Caco-2 (cell line): ENCODE measurements at regions not wholly inside any gene's neighbourhood (a gene's known extent, or its start where the extent isn't known, plus 50 kb on each side); places are given as distances from the start of the nearest gene placed in this dataset.
"Not testable (repeated sequence)": the region's sequence is repeated elsewhere in the genome, so short reads cannot be mapped to it uniquely, and the experiment has no call there.

ENCODE experiments used
- BruUV-seq: library from RNA; stranded (reverse); fragments of 400-500 nt; replicated peaks from 2 replicates; lab custom pipeline; 2021; lab: Mats Ljungman, UMichigan
- CTCF ChIA-PET: fragments of 300-600 bp; sonication (Branson Sonifier 250); formaldehyde crosslinking; loops from one replicate; lab custom pipeline; 2022; ENCODE audit warnings: antibody characterized with exemption; lab: Charles Lee
- POLR2A ChIA-PET: fragments of 300-600 bp; sonication (Branson Sonifier 250); formaldehyde crosslinking; loops from one replicate; lab custom pipeline; 2022; ENCODE audit warnings: antibody characterized with exemption; lab: Charles Lee
- DNase-seq, 2 experiments: peaks; one replicate each; pipeline versions ENCODE4 v3.0.0 to v3.0.0-alpha.2; 2020 to 2022
- H3K27me3 ChIP-seq: replicated peaks from 2 replicates; pipeline ENCODE4 v1.6.0; 2011; ENCODE audit warnings: low read length; ENCODE audit not compliant: control insufficient read depth, insufficient read depth
- H3K36me3 ChIP-seq: 2 replicates; pipeline ENCODE4 v1.5.1; 2011; ENCODE audit warnings: low read length; ENCODE audit not compliant: control insufficient read depth, insufficient read depth
- H3K4me1 ChIP-seq: fragments of 250-450 bp; sonication (Bioruptor Pico); 2 replicates; pipeline ENCODE4 v1.5.1; 2020; ENCODE audit warnings: mild to moderate bottlenecking
- H3K4me3 ChIP-seq: 2 replicates; pipeline ENCODE4 v1.5.1; 2011; ENCODE audit warnings: low read depth, mild to moderate bottlenecking, control low read depth, low read length
- H3K9me3 ChIP-seq: fragments of 250-450 bp; sonication (Bioruptor Pico); 2 replicates; pipeline ENCODE4 v1.5.1; 2020; ENCODE audit warnings: mild to moderate bottlenecking, moderate library complexity
- H3K27ac Mint-ChIP-seq: one replicate; pipeline ENCODE4 v1.8.0; 2022; ENCODE audit warnings: mixed read lengths; ENCODE audit not compliant: unreplicated experiment
- H3K27me3 Mint-ChIP-seq: one replicate; pipeline ENCODE4 v1.8.0; 2022; ENCODE audit warnings: mixed read lengths; ENCODE audit not compliant: insufficient read depth, unreplicated experiment
- H3K36me3 Mint-ChIP-seq: one replicate; pipeline ENCODE4 v1.8.0; 2022; ENCODE audit warnings: mild to moderate bottlenecking, mixed read lengths; ENCODE audit not compliant: insufficient read depth, unreplicated experiment
- H3K4me1 Mint-ChIP-seq: one replicate; pipeline ENCODE4 v1.8.0; 2022; ENCODE audit warnings: low read depth, mixed read lengths; ENCODE audit not compliant: unreplicated experiment
- H3K4me3 Mint-ChIP-seq: one replicate; pipeline ENCODE4 v1.8.0; 2022; ENCODE audit warnings: mild to moderate bottlenecking, moderate library complexity, mixed read lengths; ENCODE audit not compliant: unreplicated experiment
- H3K9me3 Mint-ChIP-seq: one replicate; pipeline ENCODE4 v1.8.0; 2022; ENCODE audit warnings: mixed read lengths; ENCODE audit not compliant: unreplicated experiment
- CTCF ChIP-seq, 2 experiments: fragments of 200-600 bp in 1 of 2; IDR thresholded peaks; 1 replicate in 1 of 2; 2 replicates in 1 of 2; pipeline versions ENCODE4 v1.5.1 to v1.8.0; 2011 to 2022; ENCODE audit warnings: antibody characterized with exemption in 1 of 2, control low read depth in 1 of 2, inconsistent platforms in 1 of 2, low read depth in 1 of 2, low read length in 1 of 2, mild to moderate bottlenecking in 1 of 2, moderate library complexity in 1 of 2; ENCODE audit not compliant: insufficient read depth in 1 of 2, severe bottlenecking in 1 of 2, unreplicated experiment in 1 of 2
- intact Hi-C: fragments of 100-400 bp; cut with micrococcal nuclease; formaldehyde crosslinking; loops from one replicate; pipeline ENCODE4 v1.10.0; 2022; ENCODE audit not compliant: unreplicated experiment

DNA sequence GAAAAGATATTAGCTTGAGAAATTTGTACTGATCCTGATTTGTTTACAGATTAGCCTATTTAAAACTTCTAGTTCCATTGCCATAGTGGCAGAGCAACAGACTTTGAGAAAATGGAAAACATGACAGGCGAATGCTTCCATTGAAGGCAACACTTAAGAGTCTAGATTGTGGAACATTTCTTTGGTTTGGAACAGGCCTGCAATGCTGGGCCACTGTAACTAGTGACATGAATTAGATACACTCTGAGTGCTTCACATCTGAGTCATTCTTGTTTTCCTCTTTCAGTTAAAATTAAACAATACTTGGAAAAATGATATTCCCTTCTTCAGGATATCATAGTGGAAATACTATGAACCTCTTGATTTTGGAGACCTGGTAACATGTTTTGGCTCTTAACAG lies 453.6 kb upstream of the TUSC1 start:
- Mint-ChIP-seq H3K27ac (no peak overlapping the region), H3K36me3 (no peaks in the 10 kb centered on the region), H3K4me1 (no peaks in the 10 kb centered on the region), H3K9me3 (no peaks in the 10 kb centered on the region), H3K27me3 (no peaks in the 10 kb centered on the region), H3K4me3 (no peak overlapping the region)
- POLR2A ChIA-PET = no interaction called here
- Histone ChIP-seq H3K36me3 (no peaks in the 10 kb centered on the region), H3K4me1 (no peaks in the 10 kb centered on the region), H3K27me3 (no peaks in the 10 kb centered on the region), H3K4me3 (no peak overlapping the region), H3K9me3 (no peaks in the 10 kb centered on the region)
- no TSS peak for BruUV-seq
- no peak for DNase-seq
- intact Hi-C loops = no loop called here
- CTCF ChIA-PET = no interaction called here
- no peak for TF ChIP-seq CTCF (IDR thresholded peaks at IDR 0.05; ENCODE audit: insufficient read depth in 1 of 2, low read depth in 1 of 2, low read length in 1 of 2, severe bottlenecking in 1 of 2, unreplicated experiment in 1 of 2)

DNA sequence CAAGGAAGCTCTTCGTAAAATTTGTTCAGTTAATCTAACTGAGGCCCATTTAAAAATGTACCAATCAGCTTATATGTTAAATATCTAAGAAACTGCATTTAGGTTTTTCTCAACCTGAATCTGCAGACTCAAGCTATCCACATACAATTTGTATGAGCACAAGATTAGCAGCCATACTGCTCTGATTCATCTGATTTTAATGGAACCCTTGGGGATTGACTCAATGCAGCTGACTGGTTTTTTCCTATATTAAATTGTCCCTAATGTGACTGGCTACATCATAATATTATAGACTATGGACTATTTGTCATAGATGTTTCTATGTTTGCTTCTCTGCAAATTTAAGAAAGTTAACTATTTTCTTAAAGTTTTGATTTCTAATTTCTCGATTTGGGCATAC lies 451.0 kb upstream of the TUSC1 start:
- POLR2A ChIA-PET = no interaction called here
- Mint-ChIP-seq H3K4me1 (no peaks in the 10 kb centered on the region), H3K4me3 (no peak overlapping the region), H3K9me3 (no peaks in the 10 kb centered on the region), H3K27me3 (no peaks in the 10 kb centered on the region), H3K36me3 (no peaks in the 10 kb centered on the region), H3K27ac (no peak overlapping the region)
- BruUV-seq = no TSS peak
- no peak for TF ChIP-seq CTCF (IDR thresholded peaks at IDR 0.05; ENCODE audit: insufficient read depth in 1 of 2, low read depth in 1 of 2, low read length in 1 of 2, severe bottlenecking in 1 of 2, unreplicated experiment in 1 of 2)
- CTCF ChIA-PET = no interaction called here
- Histone ChIP-seq H3K4me3 (no peak overlapping the region), H3K4me1 (no peaks in the 10 kb centered on the region), H3K9me3 (no peaks in the 10 kb centered on the region), H3K36me3 (no peaks in the 10 kb centered on the region), H3K27me3 (no peaks in the 10 kb centered on the region)
- DNase-seq = no peak
- intact Hi-C loops = no loop called here

GRCh38 chr9:26125693-26126092 lies 447.4 kb upstream of the TUSC1 start:
- Histone ChIP-seq H3K4me3 (no peak overlapping the region), H3K27me3 (no peaks in the 10 kb centered on the region), H3K9me3 (no peaks in the 10 kb centered on the region), H3K4me1 (no peaks in the 10 kb centered on the region), H3K36me3 (no peaks in the 10 kb centered on the region)
- Mint-ChIP-seq H3K36me3 (no peaks in the 10 kb centered on the region), H3K27me3 (no peaks in the 10 kb centered on the region), H3K4me3 (no peak overlapping the region), H3K27ac (no peak overlapping the region), H3K9me3 (no peaks in the 10 kb centered on the region), H3K4me1 (no peaks in the 10 kb centered on the region)
- BruUV-seq = no TSS peak
- intact Hi-C loops = no loop called here
- DNase-seq = no peak
- ChIA-PET CTCF (no interaction called here), POLR2A (no interaction called here)
- no peak for TF ChIP-seq CTCF (IDR thresholded peaks at IDR 0.05; ENCODE audit: insufficient read depth in 1 of 2, low read depth in 1 of 2, low read length in 1 of 2, severe bottlenecking in 1 of 2, unreplicated experiment in 1 of 2)

GRCh38 chr9:26116085-26116484 lies 437.8 kb upstream of the TUSC1 start:
- H3K4me1 ChIP-seq, intact Hi-C loops, H3K36me3 Mint-ChIP-seq, H3K4me3 ChIP-seq, DNase-seq, H3K4me1 Mint-ChIP-seq, H3K27me3 ChIP-seq, H3K4me3 Mint-ChIP-seq, BruUV-seq, H3K9me3 Mint-ChIP-seq, POLR2A ChIA-PET, H3K27ac Mint-ChIP-seq, CTCF ChIA-PET, H3K36me3 ChIP-seq, H3K9me3 ChIP-seq, H3K27me3 Mint-ChIP-seq: not testable (repeated sequence)
